Astrocyte of the spinal cord (primary cell): ENCODE measurements at regions not wholly inside any gene's neighbourhood (a gene's known extent, or its start where the extent isn't known, plus 50 kb on each side); places are given as distances from the start of the nearest gene placed in this dataset.

Experiments
- DNase-seq: peaks from one replicate; pipeline ENCODE4 v3.0.0; 2011; ENCODE audit warnings: low read depth, low spot score
- H3K4me3 ChIP-seq: 2 replicates; pipeline ENCODE4 v1.5.1; 2011; ENCODE audit warnings: low read depth, mild to moderate bottlenecking, low read length, moderate library complexity
- in situ Hi-C: cut with HindIII; loops from 2 replicates; pipeline ENCODE4 v1.10.0; 2017; ENCODE audit warnings: low sequenced_read_pairs
- TF ChIP-seq, protein P1 (sequence below): IDR thresholded peaks from 2 replicates; pipeline ENCODE4 v1.5.1; 2012; ENCODE audit warnings: low read depth, mild to moderate bottlenecking, low read length, inconsistent platforms

DNA sequence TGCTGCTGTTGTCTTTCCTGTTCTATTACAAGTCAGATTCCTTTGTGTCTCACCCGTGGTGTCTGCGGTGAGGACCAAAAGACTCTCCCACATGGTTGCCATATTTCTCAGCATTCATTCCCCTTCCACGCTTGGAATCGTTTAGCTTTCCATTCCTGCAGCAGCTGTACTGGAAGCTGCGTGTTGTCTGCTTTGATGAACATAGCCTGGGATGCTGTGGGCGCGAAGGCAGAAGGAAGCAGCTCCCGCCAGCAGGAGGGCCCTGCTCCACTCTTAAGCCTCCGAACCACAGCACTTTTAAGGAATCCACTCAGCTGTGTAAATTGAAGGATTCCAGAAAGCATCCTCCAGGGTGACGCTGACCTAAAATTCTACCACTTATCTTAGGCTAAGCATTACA, 303.6 kb upstream of the PITRM1 start:
- H3K4me3 ChIP-seq: no peak overlapping the region
- DNase-seq: peak; percentile 42
- in situ Hi-C loops: no loop called here
- TF ChIP-seq, protein P1, sequence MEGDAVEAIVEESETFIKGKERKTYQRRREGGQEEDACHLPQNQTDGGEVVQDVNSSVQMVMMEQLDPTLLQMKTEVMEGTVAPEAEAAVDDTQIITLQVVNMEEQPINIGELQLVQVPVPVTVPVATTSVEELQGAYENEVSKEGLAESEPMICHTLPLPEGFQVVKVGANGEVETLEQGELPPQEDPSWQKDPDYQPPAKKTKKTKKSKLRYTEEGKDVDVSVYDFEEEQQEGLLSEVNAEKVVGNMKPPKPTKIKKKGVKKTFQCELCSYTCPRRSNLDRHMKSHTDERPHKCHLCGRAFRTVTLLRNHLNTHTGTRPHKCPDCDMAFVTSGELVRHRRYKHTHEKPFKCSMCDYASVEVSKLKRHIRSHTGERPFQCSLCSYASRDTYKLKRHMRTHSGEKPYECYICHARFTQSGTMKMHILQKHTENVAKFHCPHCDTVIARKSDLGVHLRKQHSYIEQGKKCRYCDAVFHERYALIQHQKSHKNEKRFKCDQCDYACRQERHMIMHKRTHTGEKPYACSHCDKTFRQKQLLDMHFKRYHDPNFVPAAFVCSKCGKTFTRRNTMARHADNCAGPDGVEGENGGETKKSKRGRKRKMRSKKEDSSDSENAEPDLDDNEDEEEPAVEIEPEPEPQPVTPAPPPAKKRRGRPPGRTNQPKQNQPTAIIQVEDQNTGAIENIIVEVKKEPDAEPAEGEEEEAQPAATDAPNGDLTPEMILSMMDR: peak; percentile 6

DNA sequence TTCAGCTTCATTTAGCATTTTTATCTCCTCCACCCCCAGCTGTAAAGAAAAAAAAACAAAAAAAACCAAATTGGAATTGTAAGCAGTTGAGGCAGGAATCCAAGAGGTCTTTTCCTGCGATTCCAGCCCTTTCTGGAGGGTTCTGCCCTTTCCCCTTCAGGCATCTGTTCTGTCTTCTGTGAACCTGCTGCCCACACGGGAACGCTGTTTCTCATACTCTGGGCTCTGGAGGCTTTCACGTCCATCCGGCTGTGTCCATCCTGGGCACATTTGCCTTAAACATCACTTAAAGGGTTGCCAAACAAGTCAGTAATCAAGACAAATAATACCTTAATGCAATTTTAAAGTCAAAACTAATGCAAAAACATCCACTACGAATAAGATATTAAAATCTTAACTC, 302.8 kb upstream of the PITRM1 start:
- in situ Hi-C loops: no loop called here
- no peak overlapping the region for H3K4me3 ChIP-seq
- no peak for DNase-seq
- TF ChIP-seq, protein P1: no peak

DNA sequence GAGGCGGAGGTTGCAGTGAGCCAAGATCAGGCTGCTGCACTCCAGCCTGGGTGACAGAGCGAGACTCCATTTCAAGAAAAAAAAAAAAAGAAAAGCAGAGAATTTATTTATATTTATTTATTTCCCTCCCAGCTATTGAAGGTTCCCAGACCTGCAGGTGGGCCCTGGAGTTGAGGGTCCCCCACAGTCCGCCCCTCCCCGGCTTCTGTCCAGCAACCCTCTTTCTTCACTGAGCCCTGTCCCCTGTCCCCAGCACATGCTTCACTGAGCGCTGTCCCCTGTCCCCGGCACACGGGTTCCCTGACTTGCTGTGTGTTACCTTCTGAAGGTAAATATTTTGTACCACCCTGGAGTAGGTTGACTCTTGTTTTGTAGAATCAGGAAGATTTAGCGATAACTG, 301.7 kb upstream of the PITRM1 start:
- no peak for DNase-seq
- no peak overlapping the region for H3K4me3 ChIP-seq
- in situ Hi-C loops: no loop called here
- TF ChIP-seq, protein P1: no peak

DNA sequence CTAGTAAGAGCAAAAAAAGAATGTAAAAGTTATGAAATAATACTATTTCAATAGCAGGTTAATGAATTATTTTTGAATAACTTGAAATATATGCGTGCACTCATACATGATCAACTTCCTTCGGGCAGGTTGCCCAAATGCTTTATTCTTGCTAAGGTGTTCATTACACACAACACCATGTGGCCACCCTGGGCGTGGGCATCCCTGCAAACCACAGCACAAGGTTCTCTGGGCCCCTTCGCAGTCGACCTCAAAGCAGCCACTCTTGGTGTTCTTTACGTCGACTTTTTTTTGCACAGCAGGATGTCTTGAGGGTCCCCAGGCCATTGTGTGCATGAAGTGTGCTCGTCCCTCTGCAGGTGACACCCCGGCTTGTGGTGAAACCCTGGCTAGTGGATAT, 300.7 kb upstream of the PITRM1 start:
- no peak for DNase-seq
- TF ChIP-seq, protein P1: no peak
- in situ Hi-C loops: no loop called here
- H3K4me3 ChIP-seq: no peak overlapping the region

DNA sequence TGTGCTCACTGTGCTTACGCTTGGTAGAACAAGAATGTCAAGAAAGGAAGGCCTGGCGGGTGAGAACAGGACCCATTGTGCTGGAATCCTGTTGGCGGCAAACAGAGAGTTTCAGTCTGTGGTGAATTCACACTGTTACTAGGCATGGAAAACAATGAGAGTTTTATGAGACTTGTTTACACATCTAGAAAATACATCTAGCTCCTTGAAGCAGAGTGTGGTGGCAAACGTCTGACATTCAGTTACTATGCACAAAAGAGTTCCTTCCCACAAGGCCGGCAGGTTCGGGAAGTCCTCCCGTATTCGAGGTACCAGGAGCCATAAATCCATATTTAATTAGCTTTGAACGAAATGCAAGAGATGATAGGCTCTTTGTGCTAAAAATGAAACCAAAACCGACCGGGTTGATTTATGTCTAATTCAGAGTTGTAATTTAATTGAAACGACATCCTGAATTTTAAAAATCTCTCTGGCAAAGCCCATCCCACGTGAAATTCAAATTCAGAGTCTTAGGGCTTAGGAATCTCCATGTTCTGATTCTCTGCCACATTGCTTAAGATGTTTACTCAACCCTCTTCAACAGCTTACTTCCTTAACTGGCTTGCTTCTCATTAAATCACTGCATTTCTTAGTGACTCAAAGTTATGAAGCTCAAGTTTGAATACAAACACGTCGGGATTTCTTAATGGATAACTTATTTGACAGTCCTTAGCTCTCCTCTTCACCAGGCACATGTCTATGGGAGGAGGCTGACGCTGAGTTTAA, 299.9 kb upstream of the PITRM1 start:
- no peak overlapping the region for H3K4me3 ChIP-seq
- peak; percentile 45 for DNase-seq

DNA sequence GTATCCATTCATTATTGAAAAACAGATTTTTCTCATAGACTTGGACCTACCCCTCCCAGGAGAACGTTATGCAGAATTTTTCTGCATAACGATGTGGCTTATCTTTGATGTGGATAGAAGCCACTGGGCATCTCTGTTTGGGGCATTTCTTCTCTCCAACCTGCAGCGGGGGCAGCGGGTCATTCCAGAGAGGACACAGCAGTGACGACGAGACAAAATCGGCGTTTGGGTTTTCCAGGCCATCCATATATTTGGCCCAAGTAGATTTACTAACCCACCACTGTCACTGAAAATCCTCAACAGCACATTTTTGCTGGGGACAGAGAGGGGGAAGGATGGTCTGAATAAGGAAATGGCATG, 299.3 kb upstream of the PITRM1 start:
- in situ Hi-C loops: no loop called here
- DNase-seq: no peak
- no peak overlapping the region for H3K4me3 ChIP-seq
- TF ChIP-seq, protein P1: no peak

More for the DNA sequence above, 299.9 kb upstream of the PITRM1 start:
- in situ Hi-C loops: no loop called here
- TF ChIP-seq, protein P1: no peak
